IMR-90 (cell line): ENCODE measurements at regions not wholly inside any gene's neighbourhood (a gene's known extent, or its start where the extent isn't known, plus 50 kb on each side); places are given as distances from the start of the nearest gene placed in this dataset.

Experiments used
- MXI1 ChIP-seq: IDR thresholded peaks from 2 replicates; pipeline ENCODE4 v1.6.1; 2012; ENCODE audit warnings: low read depth, mild to moderate bottlenecking, low read length, moderate library complexity, borderline replicate concordance
- TF ChIP-seq, protein P1 (sequence below): conservative IDR thresholded peaks from 2 replicates; pipeline ENCODE4 v1.5.1; 2012; ENCODE audit warnings: mild to moderate bottlenecking, low read depth, low read length, improper control_type of control experiment

DNA sequence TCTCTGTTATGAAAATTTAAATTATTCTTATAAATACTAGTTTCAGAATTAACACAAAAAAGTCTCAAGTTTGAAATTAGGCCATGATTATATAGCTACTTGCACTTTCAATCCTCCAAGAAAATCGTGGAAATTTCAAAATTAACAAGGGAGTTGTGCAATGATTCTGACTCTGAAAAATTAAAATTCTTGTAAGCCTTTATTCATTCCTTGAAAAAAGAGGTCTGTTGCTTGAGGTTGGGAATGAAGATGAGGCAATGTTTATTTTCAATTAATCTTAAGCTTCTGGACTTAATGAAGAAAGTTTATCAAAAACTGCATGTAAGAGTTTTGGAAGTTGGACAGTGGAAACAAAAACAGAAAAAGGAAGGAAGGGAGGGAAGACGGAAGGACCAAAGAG lies 128.2 kb upstream of the FIBIN start:
- TF ChIP-seq, protein P1, sequence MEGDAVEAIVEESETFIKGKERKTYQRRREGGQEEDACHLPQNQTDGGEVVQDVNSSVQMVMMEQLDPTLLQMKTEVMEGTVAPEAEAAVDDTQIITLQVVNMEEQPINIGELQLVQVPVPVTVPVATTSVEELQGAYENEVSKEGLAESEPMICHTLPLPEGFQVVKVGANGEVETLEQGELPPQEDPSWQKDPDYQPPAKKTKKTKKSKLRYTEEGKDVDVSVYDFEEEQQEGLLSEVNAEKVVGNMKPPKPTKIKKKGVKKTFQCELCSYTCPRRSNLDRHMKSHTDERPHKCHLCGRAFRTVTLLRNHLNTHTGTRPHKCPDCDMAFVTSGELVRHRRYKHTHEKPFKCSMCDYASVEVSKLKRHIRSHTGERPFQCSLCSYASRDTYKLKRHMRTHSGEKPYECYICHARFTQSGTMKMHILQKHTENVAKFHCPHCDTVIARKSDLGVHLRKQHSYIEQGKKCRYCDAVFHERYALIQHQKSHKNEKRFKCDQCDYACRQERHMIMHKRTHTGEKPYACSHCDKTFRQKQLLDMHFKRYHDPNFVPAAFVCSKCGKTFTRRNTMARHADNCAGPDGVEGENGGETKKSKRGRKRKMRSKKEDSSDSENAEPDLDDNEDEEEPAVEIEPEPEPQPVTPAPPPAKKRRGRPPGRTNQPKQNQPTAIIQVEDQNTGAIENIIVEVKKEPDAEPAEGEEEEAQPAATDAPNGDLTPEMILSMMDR = no peak
- no peak for TF ChIP-seq MXI1
